ENCODE measurements at regions not wholly inside any gene's neighbourhood (a gene's known extent, or its start where the extent isn't known, plus 50 kb on each side); places are given as distances from the start of the nearest gene placed in this dataset.

- no peaks in the 10 kb centered on the region for H3K27me3 ChIP-seq (ENCODE audit: control insufficient read depth, insufficient read depth, low read length)
- TF ChIP-seq CTCF (IDR thresholded peaks at IDR 0.05; ENCODE audit: insufficient read depth, low read length, poor library complexity, severe bottlenecking): no peak
- DNase-seq (ENCODE audit: low read depth): no peak
- H3K36me3 ChIP-seq (ENCODE audit: control insufficient read depth, insufficient read depth, low read length): no peaks in the 10 kb centered on the region
- no peak overlapping the region for H3K4me3 ChIP-seq (ENCODE audit: low read depth, low read length)
Observed at GRCh38 chr10:28481968-28482367, 51.0 kb upstream of the WAC start.

Data from kidney epithelial cell (primary cell).